SK-N-SH (cell line): ENCODE measurements at regions not wholly inside any gene's neighbourhood (a gene's known extent, or its start where the extent isn't known, plus 50 kb on each side); places are given as distances from the start of the nearest gene placed in this dataset.

Experiments
- CTCF ChIA-PET: fragments of 300-600, 350-600 bp; formaldehyde crosslinking; extraction: SDS; loops from one replicate; lab custom pipeline; 2021; lab: Yijun Ruan, JAX
- POLR2A ChIA-PET: fragments of 350-600 bp; sonication (Branson Sonifier 250); formaldehyde crosslinking; extraction: SDS; loops from one replicate; lab custom pipeline; 2020; ENCODE audit warnings: antibody characterized with exemption, inconsistent platforms; lab: Yijun Ruan, JAX
- DNase-seq: peaks from one replicate; pipeline ENCODE4 v3.0.0; 2012
- H2AFZ ChIP-seq: fragments of 200-600 bp; sonication (generic); 2 replicates; pipeline ENCODE4 v1.8.1; 2016; ENCODE audit warnings: antibody characterized with exemption, mild to moderate bottlenecking, low read depth
- H3F3A ChIP-seq: fragments of 200-600 bp; sonication (generic); replicated peaks from 2 replicates; pipeline ENCODE3; 2016; ENCODE audit warnings: antibody characterized with exemption, mild to moderate bottlenecking; ENCODE audit not compliant: insufficient read depth
- H3K27ac ChIP-seq, 2 experiments: fragments of 200-500 bp in 1 of 2; fragments of 200-600 bp in 1 of 2; sonication (Bioruptor generic) in 1 of 2; sonication (generic), shearing (Covaris generic) in 1 of 2; 2 replicates each; pipeline versions ENCODE4 v1.5.1 to v1.6.1; 2014 to 2016; ENCODE audit warnings: low read depth in 2 of 2, inconsistent platforms in 1 of 2, low read length in 1 of 2, mild to moderate bottlenecking in 1 of 2, mixed read lengths in 1 of 2
- H3K27me3 ChIP-seq: fragments of 200-600 bp; sonication (generic), shearing (Covaris generic); 2 replicates; pipeline ENCODE4 v1.6.1; 2016; ENCODE audit warnings: mixed run types; ENCODE audit not compliant: insufficient read depth
- H3K36me3 ChIP-seq, 2 experiments: fragments of 200-500 bp in 1 of 2; fragments of 200-600 bp in 1 of 2; sonication (Bioruptor generic) in 1 of 2; sonication (generic) in 1 of 2; replicated peaks in 1 of 2; 2 replicates each; pipeline versions ENCODE3 to v1.5.1; 2014 to 2016; ENCODE audit warnings: low read length in 1 of 2, mild to moderate bottlenecking in 1 of 2; ENCODE audit not compliant: insufficient read depth in 2 of 2, control insufficient read depth in 1 of 2
- H3K4me1 ChIP-seq, 2 experiments: fragments of 200-500 bp in 1 of 2; fragments of 200-600 bp in 1 of 2; sonication (Bioruptor generic) in 1 of 2; sonication (generic), shearing (Covaris generic) in 1 of 2; 2 replicates each; pipeline versions ENCODE4 v1.5.1 to v1.6.1; 2014 to 2016; ENCODE audit warnings: low read depth in 1 of 2, low read length in 1 of 2, mixed run types in 1 of 2; ENCODE audit not compliant: insufficient read depth in 2 of 2, control insufficient read depth in 1 of 2
- H3K4me2 ChIP-seq: fragments of 200-600 bp; sonication (generic), shearing (Covaris generic); 2 replicates; pipeline ENCODE4 v1.6.1; 2017; ENCODE audit warnings: mixed run types
- H3K4me3 ChIP-seq, 2 experiments: fragments of 200-500 bp in 1 of 2; fragments of 200-600 bp in 1 of 2; sonication (Bioruptor generic) in 1 of 2; sonication (generic), shearing (Covaris generic) in 1 of 2; 2 replicates each; pipeline versions ENCODE4 v1.5.1 to v1.8.1; 2014 to 2016; ENCODE audit warnings: low read depth in 2 of 2, inconsistent platforms in 1 of 2, low read length in 1 of 2, mild to moderate bottlenecking in 1 of 2, mixed read lengths in 1 of 2, moderate library complexity in 1 of 2
- H3K79me2 ChIP-seq: fragments of 200-600 bp; sonication (generic); 2 replicates; pipeline ENCODE4 v1.8.1; 2017; ENCODE audit warnings: mild to moderate bottlenecking; ENCODE audit not compliant: insufficient read depth
- H3K9ac ChIP-seq: fragments of 200-600 bp; sonication (generic); 2 replicates; pipeline ENCODE4 v1.6.1; 2017; ENCODE audit warnings: mixed run types
- H3K9me2 ChIP-seq: fragments of 200-600 bp; sonication (generic); 2 replicates; pipeline ENCODE4 v1.6.1; 2017; ENCODE audit warnings: mixed run types
- H3K9me3 ChIP-seq: fragments of 200-600 bp; sonication (generic); 2 replicates; pipeline ENCODE4 v1.6.1; 2017; ENCODE audit warnings: mixed run types, mild to moderate bottlenecking, moderate library complexity
- H4K20me1 ChIP-seq: fragments of 200-600 bp; sonication (generic); 2 replicates; pipeline ENCODE4 v1.6.1; 2017; ENCODE audit warnings: mild to moderate bottlenecking, mixed run types; ENCODE audit not compliant: insufficient read depth
- CHD2 ChIP-seq: fragments of 150-350 bp; IDR thresholded peaks from 2 replicates; pipeline ENCODE4 v1.6.1; 2018; ENCODE audit warnings: low read length; ENCODE audit not compliant: partially characterized antibody
- ELF1 ChIP-seq: IDR thresholded peaks from 2 replicates; pipeline ENCODE4 v1.4.0; 2012
- FOSL2 ChIP-seq: IDR thresholded peaks from 2 replicates; pipeline ENCODE4 v1.4.0; 2012; ENCODE audit warnings: low read depth, mild to moderate bottlenecking, moderate library complexity, borderline replicate concordance
- FOXM1 ChIP-seq: IDR thresholded peaks from 2 replicates; pipeline ENCODE4 v1.4.0; 2012; ENCODE audit warnings: low read depth, mild to moderate bottlenecking
- GATA2 ChIP-seq: sonication (generic); formaldehyde crosslinking; IDR thresholded peaks from 2 replicates; pipeline ENCODE4 v1.5.0; 2020; ENCODE audit warnings: mild to moderate bottlenecking, missing genetic modification reagents
- IRF3 ChIP-seq: fragments of 150-350 bp; IDR thresholded peaks from 2 replicates; pipeline ENCODE4 v1.6.1; 2016; ENCODE audit warnings: mild to moderate bottlenecking, low read depth, low read length
- MAX ChIP-seq: IDR thresholded peaks from 2 replicates; pipeline ENCODE4 v1.4.0; 2012; ENCODE audit warnings: low read depth
- MEF2A ChIP-seq: IDR thresholded peaks from 2 replicates; pipeline ENCODE4 v1.4.0; 2012; ENCODE audit warnings: low read depth, borderline replicate concordance
- NFIC ChIP-seq: IDR thresholded peaks from 2 replicates; pipeline ENCODE4 v1.4.0; 2012; ENCODE audit warnings: borderline replicate concordance
- POLR2AphosphoS5 ChIP-seq: IDR thresholded peaks from 2 replicates; pipeline ENCODE4 v1.6.1; 2012; ENCODE audit warnings: low read depth, low read length
- RAD21 ChIP-seq: IDR thresholded peaks from 2 replicates; pipeline ENCODE4 v1.6.1; 2012; ENCODE audit warnings: mild to moderate bottlenecking, low read length
- RFX5 ChIP-seq: IDR thresholded peaks from 2 replicates; pipeline ENCODE4 v1.6.1; 2012; ENCODE audit warnings: mild to moderate bottlenecking, improper control_type of control experiment, low read length
- SIN3A ChIP-seq: IDR thresholded peaks from 2 replicates; pipeline ENCODE4 v1.6.1; 2012; ENCODE audit warnings: low read depth, mild to moderate bottlenecking, low read length, moderate library complexity, borderline replicate concordance
- TAF1 ChIP-seq: IDR thresholded peaks from 2 replicates; pipeline ENCODE4 v1.6.1; 2012; ENCODE audit warnings: low read depth, mild to moderate bottlenecking, low read length, moderate library complexity, borderline replicate concordance
- USF2 ChIP-seq: fragments of 150-350 bp; IDR thresholded peaks from 2 replicates; pipeline ENCODE4 v1.6.1; 2017; ENCODE audit warnings: antibody characterized with exemption, low read length, low read depth, borderline replicate concordance
- YY1 ChIP-seq: IDR thresholded peaks from 2 replicates; pipeline ENCODE4 v1.4.0; 2012; ENCODE audit warnings: low read depth, mild to moderate bottlenecking
- WGBS: methylation state at CpG from one replicate; pipeline ENCODE4 v1.1.6; 2017; ENCODE audit warnings: low lambda C conversion rate; 5-methylcytosine and 5-hydroxymethylcytosine counted together

GRCh38 chr12:91572869-91573268 is 390.3 kb upstream of the DCN start:
- Histone ChIP-seq H3K36me3 (no peaks in the 10 kb centered on the region), H3K4me3 (no peak overlapping the region), H3K79me2 (no peaks in the 10 kb centered on the region), H3K4me2 (no peak overlapping the region), H3F3A (no peaks in the 10 kb centered on the region), H3K27ac (no peak overlapping the region), H3K9me3 (no peaks in the 10 kb centered on the region), H4K20me1 (no peaks in the 10 kb centered on the region), H3K4me1 (peaks cover 4 to 5% of the 10 kb centered on the region in 2 experiments; a peak in 2 of 4 replicates), H2AFZ (no peak overlapping the region), H3K27me3 (no peaks in the 10 kb centered on the region), H3K9me2 (no peaks in the 10 kb centered on the region), H3K9ac (no peak overlapping the region)
- POLR2A ChIA-PET: interaction anchor here (0.6 kb wide), 1 partner anchor 9 kb away, joined by 3 read pairs; no protein-coding TSS in a partner anchor
- TF ChIP-seq RFX5 (no peak), POLR2AphosphoS5 (no peak)
- CTCF ChIA-PET: interaction anchor here (1.0 to 1.7 kb wide), 2 partner anchors 65 to 191 kb away, joined by 3 to 5 read pairs; no protein-coding TSS in a partner anchor
- WGBS: 54% methylated on average over 3 of the region's 3 CpGs
- DNase-seq: no peak

- DNase-seq: no peak
- Histone ChIP-seq H3K4me1 (no peaks in the 10 kb centered on the region), H3F3A (no peaks in the 10 kb centered on the region), H3K27me3 (no peaks in the 10 kb centered on the region), H2AFZ (no peak overlapping the region), H3K9me2 (no peaks in the 10 kb centered on the region), H3K79me2 (no peaks in the 10 kb centered on the region), H3K27ac (no peak overlapping the region), H4K20me1 (no peaks in the 10 kb centered on the region), H3K9me3 (no peaks in the 10 kb centered on the region), H3K9ac (no peak overlapping the region), H3K4me3 (no peak overlapping the region), H3K4me2 (no peak overlapping the region), H3K36me3 (no peaks in the 10 kb centered on the region)
- ChIA-PET CTCF (interaction anchor here (1.8 to 2.4 kb wide), 2 partner anchors 12 to 185 kb away, joined by 7 to 9 read pairs; no protein-coding TSS in a partner anchor), POLR2A (interaction anchor here (0.6 kb wide), 1 partner anchor 185 kb away, joined by 3 read pairs; no protein-coding TSS in a partner anchor)
- no peak for TF ChIP-seq ELF1
- TF ChIP-seq IRF3: no peak
- TF ChIP-seq CHD2: no peak
- TF ChIP-seq TAF1: no peak
- no peak for TF ChIP-seq MAX
- no peak for TF ChIP-seq MEF2A
- TF ChIP-seq RAD21: no peak
- 80% methylated on average over 2 of the region's 2 CpGs for WGBS
Observed at GRCh38 chr12:91567100-91567485, 384.5 kb upstream of the DCN start.

- H3K9me2 ChIP-seq: no peaks in the 10 kb centered on the region
- WGBS: 54% methylated on average over 6 of the region's 6 CpGs
- H3K4me3 ChIP-seq: no peak overlapping the region
- no peak overlapping the region for H3K4me2 ChIP-seq
- H3K36me3 ChIP-seq: no peaks in the 10 kb centered on the region
- no peaks in the 10 kb centered on the region for H3F3A ChIP-seq
- no peaks in the 10 kb centered on the region for H3K4me1 ChIP-seq
- no peaks in the 10 kb centered on the region for H3K9me3 ChIP-seq
- no peaks in the 10 kb centered on the region for H3K79me2 ChIP-seq
- no peak overlapping the region for H3K27ac ChIP-seq
- no peak overlapping the region for H2AFZ ChIP-seq
- ChIA-PET CTCF (interaction anchor here (1.8 kb wide), 1 partner anchor 12 kb away, joined by 7 read pairs; no protein-coding TSS in a partner anchor), POLR2A (interaction anchor here (0.6 kb wide), 1 partner anchor 184 kb away, joined by 3 read pairs; no protein-coding TSS in a partner anchor)
- no peak overlapping the region for H3K9ac ChIP-seq
- no peaks in the 10 kb centered on the region for H3K27me3 ChIP-seq
- no peak for DNase-seq
- no peaks in the 10 kb centered on the region for H4K20me1 ChIP-seq
- TF ChIP-seq POLR2AphosphoS5 (no peak), FOSL2 (no peak), YY1 (no peak), MAX (no peak), FOXM1 (no peak), RFX5 (no peak), USF2 (no peak), RAD21 (no peak), SIN3A (no peak), NFIC (no peak), GATA2 (CRISPR knock-in tag) (no peak)
Observed at GRCh38 chr12:91566328-91567099, 383.9 kb upstream of the DCN start.
